Suprapubic skin (tissue), 4 donors: ENCODE measurements at regions not wholly inside any gene's neighbourhood (a gene's known extent, or its start where the extent isn't known, plus 50 kb on each side); places are given as distances from the start of the nearest gene placed in this dataset.

Experiments used
- DNase-seq, 2 donors: peaks; one replicate each; pipeline ENCODE4 v3.0.0-alpha.2; 2019; ENCODE audit warnings: low spot score in 2 of 2
- H3K27ac ChIP-seq: fragments of 200-600 bp; sonication (generic); one replicate; pipeline ENCODE4 v1.5.1; 2019
- H3K27me3 ChIP-seq: fragments of 200-600 bp; sonication (generic); one replicate; pipeline ENCODE4 v1.5.1; 2019
- H3K36me3 ChIP-seq: fragments of 200-600 bp; sonication (generic); one replicate; pipeline ENCODE4 v1.5.1; 2019
- H3K4me1 ChIP-seq: fragments of 200-600 bp; sonication (generic); one replicate; pipeline ENCODE4 v1.5.1; 2019
- H3K4me3 ChIP-seq: fragments of 200-600 bp; sonication (generic); one replicate; pipeline ENCODE4 v1.5.1; 2019; ENCODE audit warnings: mild to moderate bottlenecking
- H3K9me3 ChIP-seq: fragments of 200-600 bp; sonication (generic); one replicate; pipeline ENCODE4 v1.5.1; 2019
- CTCF ChIP-seq, 2 donors: fragments of 200-600 bp in 1 of 2; fragments of 450-650 bp in 1 of 2; sonication (generic) in 1 of 2; IDR thresholded peaks; one replicate each; pipeline ENCODE4 v1.5.1; 2016 to 2019; ENCODE audit warnings: antibody characterized with exemption in 2 of 2, mild to moderate bottlenecking in 1 of 2, moderate library complexity in 1 of 2
- EP300 ChIP-seq: sonication (generic); formaldehyde crosslinking; IDR thresholded peaks from one replicate; pipeline ENCODE4 v1.6.1; 2017; ENCODE audit warnings: antibody characterized with exemption
- POLR2A ChIP-seq, 2 donors: fragments of 450-650 bp; IDR thresholded peaks; one replicate each; pipeline ENCODE4 v1.6.1; 2017; ENCODE audit warnings: antibody characterized with exemption in 2 of 2, mild to moderate bottlenecking in 2 of 2, moderate library complexity in 2 of 2
- POLR2AphosphoS5 ChIP-seq, 3 donors: sonication (generic); formaldehyde crosslinking; IDR thresholded peaks; one replicate each; pipeline ENCODE4 v1.6.1; 2017; ENCODE audit warnings: antibody characterized with exemption in 3 of 3
- WGBS: methylation state at CpG from one replicate; pipeline ENCODE4 v1.1.5; 2018; 5-methylcytosine and 5-hydroxymethylcytosine counted together

GRCh38 chrX:40964008-40964407 is 121.2 kb upstream of the USP9X start:
- Histone ChIP-seq H3K9me3 (no peaks in the 10 kb centered on the region), H3K4me3 (no peak overlapping the region), H3K27ac (no peak overlapping the region), H3K27me3 (no peaks in the 10 kb centered on the region), H3K4me1 (no peaks in the 10 kb centered on the region), H3K36me3 (no peaks in the 10 kb centered on the region)
- DNase-seq, result no peak
- 89% methylated on average over 1 of the region's 1 CpG for WGBS
- TF ChIP-seq EP300, result no peak
- no peak for TF ChIP-seq POLR2AphosphoS5 (IDR thresholded peaks at IDR 0.05)
- no peak for TF ChIP-seq CTCF (IDR thresholded peaks at IDR 0.05)
- TF ChIP-seq POLR2A (IDR thresholded peaks at IDR 0.05), result no peak

GRCh38 chrX:40964633-40965586 is 120.3 kb upstream of the USP9X start:
- no peak for DNase-seq
- Histone ChIP-seq H3K27ac (no peak overlapping the region), H3K9me3 (no peaks in the 10 kb centered on the region), H3K27me3 (no peaks in the 10 kb centered on the region), H3K4me3 (no peak overlapping the region), H3K36me3 (no peaks in the 10 kb centered on the region), H3K4me1 (no peaks in the 10 kb centered on the region)
- TF ChIP-seq EP300 (no peak), POLR2A (IDR thresholded peaks at IDR 0.05) (no peak), POLR2AphosphoS5 (IDR thresholded peaks at IDR 0.05) (no peak), CTCF (IDR thresholded peaks at IDR 0.05) (no peak)
- WGBS, result 50% methylated on average over 4 of the region's 4 CpGs

- no peak for TF ChIP-seq EP300
- no peak for TF ChIP-seq CTCF (IDR thresholded peaks at IDR 0.05)
- no peak for TF ChIP-seq POLR2A (IDR thresholded peaks at IDR 0.05)
- no peak for TF ChIP-seq POLR2AphosphoS5 (IDR thresholded peaks at IDR 0.05)
- no peaks in the 10 kb centered on the region for H3K27me3 ChIP-seq
- no peak overlapping the region for H3K27ac ChIP-seq
- 53% methylated on average over 6 of the region's 6 CpGs for WGBS
- no peaks in the 10 kb centered on the region for H3K36me3 ChIP-seq
- DNase-seq, result no peak
- H3K9me3 ChIP-seq, result no peaks in the 10 kb centered on the region
- H3K4me3 ChIP-seq, result no peak overlapping the region
- H3K4me1 ChIP-seq, result no peaks in the 10 kb centered on the region
These were observed 118.9 kb upstream of the USP9X start for GRCh38 chrX:40966213-40966820.

- TF ChIP-seq EP300, result no peak
- TF ChIP-seq POLR2AphosphoS5 (IDR thresholded peaks at IDR 0.05), result no peak
- TF ChIP-seq POLR2A (IDR thresholded peaks at IDR 0.05), result no peak
- TF ChIP-seq CTCF (IDR thresholded peaks at IDR 0.05), result no peak
- no peak overlapping the region for H3K4me3 ChIP-seq
- H3K9me3 ChIP-seq, result no peaks in the 10 kb centered on the region
- no peak for DNase-seq
- H3K36me3 ChIP-seq, result no peaks in the 10 kb centered on the region
- H3K27me3 ChIP-seq, result no peaks in the 10 kb centered on the region
- no peak overlapping the region for H3K27ac ChIP-seq
- 84% methylated on average over 7 of the region's 7 CpGs for WGBS
- no peaks in the 10 kb centered on the region for H3K4me1 ChIP-seq
These were observed 117.1 kb upstream of the USP9X start for GRCh38 chrX:40968180-40968579.

- 42% methylated on average over 1 of the region's 1 CpG for WGBS
- H3K9me3 ChIP-seq, result no peaks in the 10 kb centered on the region
These were observed 113.5 kb upstream of the USP9X start for GRCh38 chrX:40971736-40972135.

More at GRCh38 chrX:40971736-40972135, 113.5 kb upstream of the USP9X start:
- TF ChIP-seq EP300 (no peak), CTCF (IDR thresholded peaks at IDR 0.05) (no peak), POLR2AphosphoS5 (IDR thresholded peaks at IDR 0.05) (no peak), POLR2A (IDR thresholded peaks at IDR 0.05) (no peak)
- Histone ChIP-seq H3K4me1 (no peaks in the 10 kb centered on the region), H3K36me3 (no peaks in the 10 kb centered on the region), H3K4me3 (no peak overlapping the region), H3K27ac (no peak overlapping the region), H3K27me3 (no peaks in the 10 kb centered on the region)
- no peak for DNase-seq
